ENCODE measurements at regions not wholly inside any gene's neighbourhood (a gene's known extent, or its start where the extent isn't known, plus 50 kb on each side); places are given as distances from the start of the nearest gene placed in this dataset.
"Not testable (repeated sequence)": the region's sequence is repeated elsewhere in the genome, so short reads cannot be mapped to it uniquely, and the experiment has no call there.

- H3K36me3 ChIP-seq (replicated peaks in 1 of 2; ENCODE audit: control insufficient read depth in 1 of 2, insufficient read depth in 2 of 2, low read length in 2 of 2); H3K4me1 ChIP-seq (ENCODE audit: insufficient read depth, low read length); H3K27ac ChIP-seq (ENCODE audit: extremely low read length, insufficient read depth, low read length); CTCF ChIA-PET (ENCODE audit: low intra/inter-chr PET ratio, low total read pairs); H3K27me3 ChIP-seq (ENCODE audit: control insufficient read depth in 1 of 2, insufficient read depth in 2 of 2, low read length in 2 of 2); H4K20me1 ChIP-seq (ENCODE audit: insufficient read depth, low read length); H3K79me2 ChIP-seq (ENCODE audit: insufficient read depth, low read length); FAIRE-seq; intact Hi-C loops (cut with micrococcal nuclease; ENCODE audit: unreplicated experiment); in situ Hi-C loops (cut with HindIII; ENCODE audit: extremely low pct_ligation_motif_present, low pct_unique_long_range_greater_than_20kb); POLR2A ChIA-PET; H3K9ac ChIP-seq (ENCODE audit: insufficient read depth, low read depth, low read length); BruUV-seq (replicated peaks); TF ChIP-seq LCORL (CRISPR knock-in tag; IDR thresholded peaks at IDR 0.05): not testable (repeated sequence)
- peak overlapping the region in 1 of 3 experiments; percentile 7; a peak in 3 of 6 replicates for H3K4me3 ChIP-seq (replicated peaks in 1 of 3; ENCODE audit: insufficient read depth in 1 of 3, low read depth in 2 of 3, low read length in 3 of 3)
- peak; percentile 44; the same call in 1 of the 3 replicates for ATAC-seq
- WGBS (ENCODE audit: low lambda C conversion rate), result 8% methylated on average over 3 of the region's 3 CpGs
- DNase-seq (ENCODE audit: low spot score), result peak; percentile 77
- H2AFZ ChIP-seq (ENCODE audit: low read length), result peak overlapping the region; percentile 62
- 0 out of 2 replicates have a peak, but pooled peaks have one; percentile 44 for TF ChIP-seq HNF1A (IDR thresholded peaks at IDR 0.05; ENCODE audit: low read depth)
- peak; percentile 72; the same call in 1 of the 2 replicates for TF ChIP-seq HNF1A (CRISPR knock-in tag; IDR thresholded peaks at IDR 0.05; ENCODE audit: borderline replicate concordance)
- peak; percentile 58 for TF ChIP-seq CEBPB (IDR thresholded peaks at IDR 0.05; ENCODE audit: borderline replicate concordance, low read depth, low read length)
- TF ChIP-seq FOSL2 (CRISPR knock-in tag; IDR thresholded peaks at IDR 0.05), result 0 out of 2 replicates have a peak, but pooled peaks have one; percentile 29
- TF ChIP-seq NFE2 (CRISPR knock-in tag; IDR thresholded peaks at IDR 0.05), result peak; percentile 20; the same call in 1 of the 2 replicates
- TF ChIP-seq GATAD2A (CRISPR knock-in tag; IDR thresholded peaks at IDR 0.05), result 0 out of 2 replicates have a peak, but pooled peaks have one; percentile 11
- TF ChIP-seq ZFX (CRISPR knock-in tag; IDR thresholded peaks at IDR 0.05; ENCODE audit: low read depth), result peak; percentile 72
- peak; percentile 90 for TF ChIP-seq ZFY (CRISPR knock-in tag; IDR thresholded peaks at IDR 0.05)
- TF ChIP-seq CEBPG (CRISPR knock-in tag; IDR thresholded peaks at IDR 0.05), result peak; percentile 48; the same call in 1 of the 2 replicates
- TF ChIP-seq LCORL (IDR thresholded peaks at IDR 0.05), result peak; percentile 8; the same call in 1 of the 2 replicates
- peak; percentile 54; the same call in 1 of the 2 replicates for TF ChIP-seq PHF8 (CRISPR knock-in tag; IDR thresholded peaks at IDR 0.05)
- H3K4me2 ChIP-seq (ENCODE audit: low read depth, low read length), result peak overlapping the region; percentile 39
- H3K9me3 ChIP-seq (ENCODE audit: low read length), result peaks cover 18% of the 10 kb centered on the region
These were observed 1226.7 kb downstream of the ROBO2 start for GRCh38 chr3:78266550-78266949.
